C4-2B (cell line): ENCODE measurements at regions not wholly inside any gene's neighbourhood (a gene's known extent, or its start where the extent isn't known, plus 50 kb on each side); places are given as distances from the start of the nearest gene placed in this dataset.

Source experiments
- CTCF ChIP-seq: fragments of 450-650 bp; conservative IDR thresholded peaks from 2 replicates; pipeline ENCODE4 v1.5.1; 2017; ENCODE audit warnings: mild to moderate bottlenecking
- ZFX ChIP-seq: fragments of 450-650 bp; IDR thresholded peaks from 2 replicates; pipeline ENCODE4 v1.6.1; 2017

DNA sequence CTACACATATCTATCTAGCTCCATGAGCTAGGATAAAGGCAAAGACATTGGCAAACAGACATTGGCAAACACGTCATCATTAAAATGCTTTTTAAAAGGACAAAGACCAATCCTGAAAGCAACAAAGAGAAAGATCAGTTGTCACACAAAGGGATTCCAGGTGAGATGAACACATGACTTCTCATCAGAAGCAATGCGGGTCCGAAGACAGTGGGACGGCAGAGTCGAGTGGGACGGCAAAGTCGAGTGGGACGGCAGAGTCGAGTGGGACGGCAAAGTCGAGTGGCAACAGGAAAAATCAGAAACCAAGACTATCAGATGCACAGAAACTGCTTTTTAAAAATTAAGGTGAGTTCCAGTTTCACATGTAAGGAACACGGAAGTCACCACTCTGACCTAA is 609.5 kb downstream of the BRD1 start:
- no peak for TF ChIP-seq CTCF
- no peak for TF ChIP-seq ZFX
